Glutamatergic neuron (in vitro differentiated cells): ENCODE measurements at regions not wholly inside any gene's neighbourhood (a gene's known extent, or its start where the extent isn't known, plus 50 kb on each side); places are given as distances from the start of the nearest gene placed in this dataset.

Experiments used
- DNase-seq: peaks from one replicate; pipeline ENCODE4 v3.0.0; 2022
- H3K27ac Mint-ChIP-seq: one replicate; pipeline ENCODE4 v1.8.0; 2020; ENCODE audit warnings: mild to moderate bottlenecking, mixed read lengths, inconsistent platforms; ENCODE audit not compliant: unreplicated experiment
- H3K27me3 Mint-ChIP-seq: one replicate; pipeline ENCODE4 v1.8.0; 2020; ENCODE audit warnings: mild to moderate bottlenecking, moderate library complexity, mixed read lengths, inconsistent platforms; ENCODE audit not compliant: unreplicated experiment
- H3K36me3 Mint-ChIP-seq: one replicate; pipeline ENCODE4 v1.8.0; 2020; ENCODE audit warnings: mild to moderate bottlenecking, mixed read lengths, inconsistent platforms; ENCODE audit not compliant: unreplicated experiment
- H3K4me1 Mint-ChIP-seq: one replicate; pipeline ENCODE4 v1.8.0; 2020; ENCODE audit warnings: mild to moderate bottlenecking, low read depth, mixed read lengths, inconsistent platforms; ENCODE audit not compliant: unreplicated experiment
- H3K4me3 Mint-ChIP-seq: one replicate; pipeline ENCODE4 v1.8.0; 2020; ENCODE audit warnings: mild to moderate bottlenecking, mixed read lengths, inconsistent platforms; ENCODE audit not compliant: unreplicated experiment
- H3K9me3 Mint-ChIP-seq: one replicate; pipeline ENCODE4 v1.8.0; 2020; ENCODE audit warnings: mild to moderate bottlenecking, moderate library complexity, mixed read lengths, inconsistent platforms; ENCODE audit not compliant: unreplicated experiment
- CTCF ChIP-seq: fragments of 200-600 bp; sonication (generic); IDR thresholded peaks from one replicate; pipeline ENCODE4 v1.5.0; 2021; ENCODE audit not compliant: partially characterized antibody, unreplicated experiment

GRCh38 chr5:38079620-38080402, 178.5 kb upstream of the EGFLAM start:
- no peak for DNase-seq
- Mint-ChIP-seq H3K4me3 (no peak overlapping the region), H3K9me3 (peaks cover 2% of the 10 kb centered on the region), H3K27me3 (no peaks in the 10 kb centered on the region), H3K27ac (no peak overlapping the region), H3K4me1 (no peaks in the 10 kb centered on the region), H3K36me3 (no peaks in the 10 kb centered on the region)
- TF ChIP-seq CTCF = no peak

GRCh38 chr5:38078161-38078560, 180.2 kb upstream of the EGFLAM start:
- Mint-ChIP-seq H3K27ac (no peak overlapping the region), H3K9me3 (peaks cover 2% of the 10 kb centered on the region), H3K4me3 (no peak overlapping the region), H3K27me3 (peaks cover 2% of the 10 kb centered on the region), H3K36me3 (no peaks in the 10 kb centered on the region), H3K4me1 (no peaks in the 10 kb centered on the region)
- TF ChIP-seq CTCF = no peak
- no peak for DNase-seq

- no peak overlapping the region for H3K4me3 Mint-ChIP-seq
- H3K36me3 Mint-ChIP-seq = no peaks in the 10 kb centered on the region
- TF ChIP-seq CTCF = no peak
- H3K27ac Mint-ChIP-seq = no peak overlapping the region
- peaks cover 2% of the 10 kb centered on the region for H3K9me3 Mint-ChIP-seq
- DNase-seq = no peak
- H3K4me1 Mint-ChIP-seq = no peaks in the 10 kb centered on the region
- H3K27me3 Mint-ChIP-seq = peaks cover 2% of the 10 kb centered on the region
Measured at GRCh38 chr5:38077652-38078051, 180.7 kb upstream of the EGFLAM start.

GRCh38 chr5:38071831-38072694, 186.3 kb upstream of the EGFLAM start:
- TF ChIP-seq CTCF = no peak
- H3K4me1 Mint-ChIP-seq = no peaks in the 10 kb centered on the region
- H3K9me3 Mint-ChIP-seq = peaks cover 2% of the 10 kb centered on the region
- no peak for DNase-seq
- no peaks in the 10 kb centered on the region for H3K36me3 Mint-ChIP-seq
- no peak overlapping the region for H3K27ac Mint-ChIP-seq
- peaks cover 2% of the 10 kb centered on the region for H3K27me3 Mint-ChIP-seq
- no peak overlapping the region for H3K4me3 Mint-ChIP-seq
